Neural progenitor cell (in vitro differentiated cells): ENCODE measurements at regions not wholly inside any gene's neighbourhood (a gene's known extent, or its start where the extent isn't known, plus 50 kb on each side); places are given as distances from the start of the nearest gene placed in this dataset.

Experiments used
- DNase-seq: peaks from one replicate; pipeline ENCODE4 v3.0.0-alpha.2; 2016; ENCODE audit warnings: low spot score
- H2AFZ ChIP-seq: fragments of 200-600 bp; sonication (generic); replicated peaks from 2 replicates; pipeline ENCODE4 v1.6.1; 2016; ENCODE audit warnings: antibody characterized with exemption
- H3F3A ChIP-seq: fragments of 200-600 bp; sonication (generic); 2 replicates; pipeline ENCODE4 v1.6.1; 2016; ENCODE audit warnings: antibody characterized with exemption, low read depth
- H3K27ac ChIP-seq: fragments of 200-600 bp; sonication (generic); 2 replicates; pipeline ENCODE4 v1.5.1; 2016; ENCODE audit warnings: mild to moderate bottlenecking
- H3K27me3 ChIP-seq: fragments of 200-600 bp; sonication (generic); 2 replicates; pipeline ENCODE4 v1.6.1; 2016; ENCODE audit warnings: mild to moderate bottlenecking, moderate library complexity
- H3K36me3 ChIP-seq: fragments of 200-600 bp; sonication (generic); 2 replicates; pipeline ENCODE4 v1.5.1; 2016
- H3K4me1 ChIP-seq: fragments of 200-600 bp; sonication (generic); 2 replicates; pipeline ENCODE4 v1.6.1; 2016; ENCODE audit warnings: mixed run types
- H3K4me2 ChIP-seq: fragments of 200-600 bp; sonication (generic); 2 replicates; pipeline ENCODE4 v1.6.1; 2016
- H3K4me3 ChIP-seq: fragments of 200-600 bp; sonication (generic); 2 replicates; pipeline ENCODE4 v1.5.1; 2016
- H3K79me2 ChIP-seq: fragments of 200-600 bp; sonication (generic); 2 replicates; pipeline ENCODE4 v1.6.1; 2016; ENCODE audit warnings: low read depth
- H3K9ac ChIP-seq: fragments of 200-600 bp; sonication (generic); 2 replicates; pipeline ENCODE4 v1.6.1; 2016
- H3K9me3 ChIP-seq: fragments of 200-600 bp; sonication (generic); 2 replicates; pipeline ENCODE4 v1.5.1; 2016; ENCODE audit warnings: low read depth
- H4K20me1 ChIP-seq: fragments of 200-600 bp; sonication (generic); 2 replicates; pipeline ENCODE4 v1.6.1; 2016; ENCODE audit warnings: low read depth
- H3K27ac Mint-ChIP-seq: 3 replicates; pipeline ENCODE4 v1.8.0; 2021; ENCODE audit warnings: mixed read lengths
- H3K27me3 Mint-ChIP-seq: 2 replicates; pipeline ENCODE4 v1.8.0; 2022; ENCODE audit warnings: low read depth, mild to moderate bottlenecking, inconsistent platforms, moderate library complexity, mixed read lengths; ENCODE audit not compliant: insufficient read depth
- H3K36me3 Mint-ChIP-seq: 3 replicates; pipeline ENCODE4 v1.8.0; 2021; ENCODE audit warnings: mixed read lengths
- H3K4me1 Mint-ChIP-seq: 3 replicates; pipeline ENCODE4 v1.8.0; 2021; ENCODE audit warnings: mixed read lengths
- H3K4me3 Mint-ChIP-seq: 3 replicates; pipeline ENCODE4 v1.8.0; 2021; ENCODE audit warnings: mild to moderate bottlenecking, moderate library complexity, mixed read lengths
- H3K9me3 Mint-ChIP-seq: 3 replicates; pipeline ENCODE4 v1.8.0; 2020; ENCODE audit warnings: mixed read lengths
- CTCF ChIP-seq: fragments of 200-600 bp; sonication (generic); IDR thresholded peaks from 2 replicates; pipeline ENCODE4 v1.5.1; 2017; ENCODE audit warnings: antibody characterized with exemption, mild to moderate bottlenecking
- EZH2 ChIP-seq: fragments of 200-600 bp; sonication (generic); IDR thresholded peaks from 2 replicates; pipeline ENCODE4 v1.6.1; 2017; ENCODE audit warnings: antibody characterized with exemption, mild to moderate bottlenecking, moderate library complexity
- EZH2phosphoT487 ChIP-seq: fragments of 200-600 bp; sonication (generic); IDR thresholded peaks from 2 replicates; pipeline ENCODE4 v1.6.1; 2017; ENCODE audit warnings: antibody characterized with exemption

DNA sequence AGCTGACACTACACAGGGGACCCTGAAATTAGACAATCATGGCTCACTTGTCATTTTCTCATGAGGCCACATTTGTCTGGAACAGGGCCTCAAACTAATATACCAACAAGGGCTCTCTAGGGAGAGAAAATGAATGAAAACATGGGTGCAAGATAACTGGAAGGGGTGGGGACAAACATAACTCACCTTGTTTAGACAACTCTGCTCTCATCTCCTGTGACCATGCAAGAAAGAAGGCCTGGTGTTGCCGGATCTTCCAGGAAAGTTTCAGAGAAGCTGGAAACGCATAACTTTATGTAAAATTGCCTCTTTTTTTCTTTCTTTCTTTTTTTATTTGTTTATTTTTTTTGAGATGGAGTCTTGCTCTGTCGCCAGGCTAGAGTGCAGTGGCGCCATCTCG, 80.4 kb upstream of the SPRED2 start:
- TF ChIP-seq EZH2 (no peak), CTCF (no peak), EZH2phosphoT487 (no peak)
- H3K27ac Mint-ChIP-seq = no peak overlapping the region
- Histone ChIP-seq H3K9me3 (no peaks in the 10 kb centered on the region), H3K27ac (no peak overlapping the region), H3K4me1 (no peaks in the 10 kb centered on the region), H3K36me3 (no peaks in the 10 kb centered on the region), H3K9ac (no peak overlapping the region), H2AFZ (no peak overlapping the region), H3K79me2 (no peaks in the 10 kb centered on the region), H3K4me2 (no peak overlapping the region), H3K27me3 (no peaks in the 10 kb centered on the region), H3F3A (no peaks in the 10 kb centered on the region), H3K4me3 (no peak overlapping the region), H4K20me1 (no peaks in the 10 kb centered on the region)
- no peak overlapping the region for H3K4me3 Mint-ChIP-seq
- peaks cover 4% of the 10 kb centered on the region for H3K9me3 Mint-ChIP-seq
- no peaks in the 10 kb centered on the region for H3K36me3 Mint-ChIP-seq
- no peaks in the 10 kb centered on the region for H3K27me3 Mint-ChIP-seq
- no peak for DNase-seq
- no peaks in the 10 kb centered on the region for H3K4me1 Mint-ChIP-seq

- TF ChIP-seq CTCF = no peak
- TF ChIP-seq EZH2phosphoT487 = no peak
- TF ChIP-seq EZH2 = no peak
- H3K36me3 Mint-ChIP-seq = no peaks in the 10 kb centered on the region
- no peak overlapping the region for H2AFZ ChIP-seq
- no peak overlapping the region for H3K27ac ChIP-seq
- no peaks in the 10 kb centered on the region for H3K27me3 Mint-ChIP-seq
- H3K9ac ChIP-seq = no peak overlapping the region
- H3K27ac Mint-ChIP-seq = no peak overlapping the region
- H3K9me3 ChIP-seq = no peaks in the 10 kb centered on the region
- H3F3A ChIP-seq = no peaks in the 10 kb centered on the region
- H3K27me3 ChIP-seq = no peaks in the 10 kb centered on the region
- H3K4me1 ChIP-seq = no peaks in the 10 kb centered on the region
- no peaks in the 10 kb centered on the region for H4K20me1 ChIP-seq
- DNase-seq = no peak
- H3K36me3 ChIP-seq = no peaks in the 10 kb centered on the region
- H3K4me1 Mint-ChIP-seq = no peaks in the 10 kb centered on the region
- no peak overlapping the region for H3K4me2 ChIP-seq
- H3K79me2 ChIP-seq = no peaks in the 10 kb centered on the region
- no peak overlapping the region for H3K4me3 ChIP-seq
- peaks cover 4% of the 10 kb centered on the region for H3K9me3 Mint-ChIP-seq
- no peak overlapping the region for H3K4me3 Mint-ChIP-seq
Observed at GRCh38 chr2:65511306-65511705, 78.9 kb upstream of the SPRED2 start.

DNA sequence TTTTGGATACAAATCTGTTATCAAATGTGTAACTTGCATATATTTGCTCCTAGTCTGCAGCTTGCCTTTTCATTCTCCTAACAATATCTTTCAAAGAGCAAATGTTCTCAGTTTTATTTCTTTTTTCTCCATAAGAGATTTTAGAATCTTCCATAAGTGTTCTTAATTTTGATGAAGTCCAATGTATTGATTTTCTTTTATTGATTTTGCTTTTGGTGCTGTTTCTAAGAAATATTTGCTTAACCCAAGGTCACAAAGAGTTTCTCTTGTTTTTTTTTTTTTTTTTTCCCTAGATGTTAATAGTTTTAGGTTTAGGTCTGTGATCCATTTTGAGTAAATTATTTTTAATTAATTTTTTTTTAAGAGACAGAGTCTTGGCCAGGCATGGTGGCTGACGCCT, 75.8 kb upstream of the SPRED2 start:
- Histone ChIP-seq H3K79me2 (no peaks in the 10 kb centered on the region), H3K9ac (no peak overlapping the region), H2AFZ (no peak overlapping the region), H3K4me1 (no peaks in the 10 kb centered on the region), H3K27me3 (no peaks in the 10 kb centered on the region), H3K4me3 (no peak overlapping the region), H3K9me3 (no peaks in the 10 kb centered on the region), H4K20me1 (no peaks in the 10 kb centered on the region), H3K4me2 (no peak overlapping the region), H3K36me3 (no peaks in the 10 kb centered on the region), H3K27ac (no peak overlapping the region), H3F3A (no peaks in the 10 kb centered on the region)
- DNase-seq = no peak
- TF ChIP-seq EZH2 = no peak
- no peak for TF ChIP-seq EZH2phosphoT487
- no peak for TF ChIP-seq CTCF
- H3K4me3 Mint-ChIP-seq = no peak overlapping the region
- no peaks in the 10 kb centered on the region for H3K36me3 Mint-ChIP-seq
- no peak overlapping the region for H3K27ac Mint-ChIP-seq
- H3K9me3 Mint-ChIP-seq = peaks cover 4% of the 10 kb centered on the region
- peaks cover 3% of the 10 kb centered on the region for H3K4me1 Mint-ChIP-seq
- peaks cover 3% of the 10 kb centered on the region for H3K27me3 Mint-ChIP-seq
